NT2/D1 (cell line): ENCODE measurements at regions not wholly inside any gene's neighbourhood (a gene's known extent, or its start where the extent isn't known, plus 50 kb on each side); places are given as distances from the start of the nearest gene placed in this dataset.

ENCODE experiments used
- SUZ12 ChIP-seq: IDR thresholded peaks from 2 replicates; pipeline ENCODE4 v1.6.1; 2011; ENCODE audit not compliant: insufficient read length, insufficient read depth; ENCODE audit errors: extremely low read depth
- ZNF274 ChIP-seq: IDR thresholded peaks from 2 replicates; pipeline ENCODE4 v1.6.1; 2011; ENCODE audit warnings: mild to moderate bottlenecking, low read depth, low read length

DNA sequence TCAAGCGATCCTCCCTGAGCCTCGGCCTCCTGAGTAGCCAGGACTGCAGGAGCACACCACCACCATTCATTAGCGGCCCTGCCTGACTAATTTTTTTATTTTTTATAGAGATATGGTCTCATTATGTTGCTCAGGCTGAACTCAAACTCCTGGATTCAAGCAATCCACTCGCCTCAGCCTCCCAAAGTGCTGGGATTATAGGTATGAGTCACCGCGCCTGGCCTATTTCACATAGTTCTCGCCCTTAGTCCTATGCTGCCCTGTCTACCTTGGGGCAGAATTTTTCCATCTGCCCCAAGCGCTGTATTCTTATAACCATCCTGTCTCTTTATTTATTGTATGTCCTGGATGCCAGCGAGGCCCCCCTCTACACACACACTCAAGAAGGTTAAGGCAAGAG, 50.9 kb upstream of the BCL2L14 start:
- TF ChIP-seq ZNF274 (no peak), SUZ12 (no peak)
